ENCODE measurements at regions not wholly inside any gene's neighbourhood (a gene's known extent, or its start where the extent isn't known, plus 50 kb on each side); places are given as distances from the start of the nearest gene placed in this dataset.

GRCh38 chr15:69669446-69669845 lies 216.8 kb downstream of the RPLP1 start:
- TF ChIP-seq RFX5 (IDR thresholded peaks at IDR 0.05; ENCODE audit: low read depth, low read length) = no peak
- no peak for TF ChIP-seq CEBPB (IDR thresholded peaks at IDR 0.05; ENCODE audit: low read depth, low read length)
- TF ChIP-seq BHLHE40 (IDR thresholded peaks at IDR 0.05; ENCODE audit: low read depth, low read length) = no peak
- no peak for TF ChIP-seq CTCF (conservative IDR thresholded peaks at IDR 0.05; ENCODE audit: low read depth, low read length)
- no peak for TF ChIP-seq POLR2A (IDR thresholded peaks at IDR 0.05; ENCODE audit: low read depth, low read length)
- TF ChIP-seq RCOR1 (IDR thresholded peaks at IDR 0.05; ENCODE audit: insufficient replicate concordance, low read length) = no peak
- no peak for TF ChIP-seq MXI1 (IDR thresholded peaks at IDR 0.05; ENCODE audit: borderline replicate concordance, low read depth, low read length)
- TF ChIP-seq USF2 (IDR thresholded peaks at IDR 0.05; ENCODE audit: low read depth, low read length) = no peak
- no peak for TF ChIP-seq ELK1 (IDR thresholded peaks at IDR 0.05; ENCODE audit: borderline replicate concordance, low read depth, low read length)
- TF ChIP-seq FOS (IDR thresholded peaks at IDR 0.05; ENCODE audit: low read depth, low read length) = no peak
- TF ChIP-seq NFE2L2 (IDR thresholded peaks at IDR 0.05; ENCODE audit: low read depth, low read length) = no peak
- TF ChIP-seq RAD21 (IDR thresholded peaks at IDR 0.05; ENCODE audit: low read length) = no peak
- TF ChIP-seq MAFK (IDR thresholded peaks at IDR 0.05; ENCODE audit: low read depth, low read length) = no peak
- no TSS peak for BruUV-seq (replicated peaks)
- no peak overlapping the region for H2BK5ac ChIP-seq (ENCODE audit: low read depth, low read length, poor library complexity, severe bottlenecking)
- no peaks in the 10 kb centered on the region for H3K36me3 ChIP-seq (ENCODE audit: control insufficient read depth, insufficient read depth, low read length)
- peaks cover 75% of the 10 kb centered on the region for H3K27me3 ChIP-seq (ENCODE audit: control insufficient read depth, insufficient read depth, low read length)
- no peak overlapping the region for H3K18ac ChIP-seq (ENCODE audit: low read depth, low read length)
- H2BK120ac ChIP-seq (ENCODE audit: low read depth, low read length) = no peak overlapping the region
- no peaks in the 10 kb centered on the region for H3K9me3 ChIP-seq (ENCODE audit: control insufficient read depth, insufficient read depth, low read length)
- no peaks in the 10 kb centered on the region for H3K9me1 ChIP-seq (ENCODE audit: insufficient read depth, low read length)
- intact Hi-C loops (cut with micrococcal nuclease) (no loop called here), in situ Hi-C loops (cut with MboI; ENCODE audit: low sequenced_read_pairs) (no loop called here), dilution Hi-C loops (cut with HindIII; ENCODE audit: low sequenced_read_pairs, unreplicated experiment) (no loop called here)
- no peak overlapping the region for H4K91ac ChIP-seq (ENCODE audit: insufficient read depth, low read depth, low read length)
- POLR2A ChIA-PET (ENCODE audit: unreplicated experiment) = no interaction called here
- DNase-seq = no peak
- no peak overlapping the region for H3K4ac ChIP-seq (ENCODE audit: low read depth, low read length)
- H4K20me1 ChIP-seq (ENCODE audit: insufficient read depth, low read length) = no peaks in the 10 kb centered on the region
- no peak overlapping the region for H3K14ac ChIP-seq (replicated peaks; ENCODE audit: low read depth, low read length)
- no peak overlapping the region for H3K4me2 ChIP-seq (ENCODE audit: low read depth, low read length)
- H4K8ac ChIP-seq (ENCODE audit: low read depth in 2 of 2, low read length in 2 of 2) = no peak overlapping the region
- no peak overlapping the region for H2AFZ ChIP-seq (replicated peaks; ENCODE audit: low read length, poor library complexity)
- H2AK5ac ChIP-seq (ENCODE audit: low read depth, low read length) = no peak overlapping the region
- no peak overlapping the region for H2BK20ac ChIP-seq (ENCODE audit: low read depth, low read length)
- WGBS, 2 experiments (ENCODE audit: extremely low coverage in 2 of 2, insufficient read length in 1 of 2) = no CpG with 5 or more reads among the region's 3 CpGs
- no peak overlapping the region for H3K23ac ChIP-seq (ENCODE audit: low read depth, low read length)
- H2AK9ac ChIP-seq (replicated peaks; ENCODE audit: low read depth, low read length, poor library complexity) = no peak overlapping the region
- no peak overlapping the region for H2BK15ac ChIP-seq (ENCODE audit: low read depth, low read length)
- H3K4me3 ChIP-seq (ENCODE audit: insufficient read depth, low read depth, low read length) = no peak overlapping the region
- H3K9ac ChIP-seq (ENCODE audit: low read depth, low read length) = no peak overlapping the region
- H4K5ac ChIP-seq (ENCODE audit: low read depth, low read length) = no peak overlapping the region
- no peaks in the 10 kb centered on the region for H3K79me1 ChIP-seq (ENCODE audit: low read depth in 1 of 2, low read length in 2 of 2)
- CTCF ChIA-PET = no interaction called here
- H3K27ac ChIP-seq (ENCODE audit: insufficient read depth, low read length) = no peak overlapping the region
- no peak overlapping the region for H3K56ac ChIP-seq (ENCODE audit: extremely low read depth, insufficient read depth, low read length)
- ATAC-seq (ENCODE audit: low read depth) = no peak
- H3K4me1 ChIP-seq (ENCODE audit: control insufficient read depth, insufficient read depth, low read length) = no peaks in the 10 kb centered on the region
